MCF 10A (cell line): ENCODE measurements at regions not wholly inside any gene's neighbourhood (a gene's known extent, or its start where the extent isn't known, plus 50 kb on each side); places are given as distances from the start of the nearest gene placed in this dataset.

ENCODE experiments used
- BruUV-seq: library from RNA; stranded (reverse); fragments of 400-500 nt; replicated peaks from 2 replicates; lab custom pipeline; 2021; lab: Mats Ljungman, UMichigan
- CTCF ChIA-PET: fragments of 300-600 bp; sonication (Branson Sonifier 250); formaldehyde crosslinking; extraction: SDS; loops from one replicate; lab custom pipeline; 2021; ENCODE audit warnings: antibody characterized with exemption, inconsistent platforms; lab: Yijun Ruan, JAX
- POLR2A ChIA-PET: fragments of 300-600, 350-650 bp; sonication (Branson Sonifier 250); formaldehyde crosslinking; extraction: SDS; loops from one replicate; lab custom pipeline; 2020; ENCODE audit warnings: antibody characterized with exemption, inconsistent platforms; lab: Yijun Ruan, JAX
- DNase-seq: peaks from one replicate; pipeline ENCODE4 v3.0.0-alpha.2; 2018; ENCODE audit not compliant: unreplicated experiment
- H3K27ac Mint-ChIP-seq: one replicate; pipeline ENCODE4 v1.8.0; 2022; ENCODE audit warnings: mild to moderate bottlenecking, low read depth, mixed read lengths; ENCODE audit not compliant: unreplicated experiment
- H3K27me3 Mint-ChIP-seq: one replicate; pipeline ENCODE4 v1.8.0; 2022; ENCODE audit warnings: mixed read lengths; ENCODE audit not compliant: insufficient read depth, unreplicated experiment
- H3K36me3 Mint-ChIP-seq: one replicate; pipeline ENCODE4 v1.8.0; 2022; ENCODE audit warnings: mild to moderate bottlenecking, moderate library complexity, mixed read lengths; ENCODE audit not compliant: insufficient read depth, unreplicated experiment
- H3K4me1 Mint-ChIP-seq: one replicate; pipeline ENCODE4 v1.8.0; 2022; ENCODE audit warnings: mixed read lengths; ENCODE audit not compliant: insufficient read depth, unreplicated experiment
- H3K4me3 Mint-ChIP-seq: one replicate; pipeline ENCODE4 v1.8.0; 2022; ENCODE audit warnings: mild to moderate bottlenecking, moderate library complexity, mixed read lengths; ENCODE audit not compliant: unreplicated experiment
- H3K9me3 Mint-ChIP-seq: one replicate; pipeline ENCODE4 v1.8.0; 2022; ENCODE audit warnings: mixed read lengths; ENCODE audit not compliant: unreplicated experiment
- CTCF ChIP-seq: fragments of 200-600 bp; IDR thresholded peaks from one replicate; pipeline ENCODE4 v1.8.0; 2022; ENCODE audit warnings: antibody characterized with exemption, mild to moderate bottlenecking; ENCODE audit not compliant: unreplicated experiment
- intact Hi-C: fragments of 100-400 bp; cut with micrococcal nuclease; formaldehyde crosslinking; loops from 2 replicates; pipeline ENCODE4 v1.14.1; 2022

GRCh38 chr6:86251106-86251505 is 608.4 kb upstream of the SYNCRIP start:
- no peaks in the 10 kb centered on the region for H3K36me3 Mint-ChIP-seq
- H3K4me3 Mint-ChIP-seq: no peak overlapping the region
- no peak overlapping the region for H3K27ac Mint-ChIP-seq
- no peak for TF ChIP-seq CTCF
- POLR2A ChIA-PET: no interaction called here
- H3K27me3 Mint-ChIP-seq: no peaks in the 10 kb centered on the region
- no peak for DNase-seq
- H3K9me3 Mint-ChIP-seq: peaks cover 24% of the 10 kb centered on the region
- BruUV-seq: no TSS peak
- CTCF ChIA-PET: no interaction called here
- H3K4me1 Mint-ChIP-seq: no peaks in the 10 kb centered on the region
- intact Hi-C loops: no loop called here

- intact Hi-C loops: no loop called here
- Mint-ChIP-seq H3K36me3 (no peaks in the 10 kb centered on the region), H3K4me1 (no peaks in the 10 kb centered on the region), H3K4me3 (no peak overlapping the region), H3K27me3 (no peaks in the 10 kb centered on the region), H3K9me3 (peaks cover 17% of the 10 kb centered on the region), H3K27ac (no peak overlapping the region)
- no TSS peak for BruUV-seq
- ChIA-PET POLR2A (no interaction called here), CTCF (interaction anchor here (0.8 kb wide), 1 partner anchor 103 kb away, joined by 3 read pairs; no protein-coding TSS in a partner anchor)
- no peak for TF ChIP-seq CTCF
- no peak for DNase-seq
Observed at GRCh38 chr6:86217906-86218305, 575.2 kb upstream of the SYNCRIP start.

- TF ChIP-seq CTCF: no peak
- no peaks in the 10 kb centered on the region for H3K27me3 Mint-ChIP-seq
- H3K4me1 Mint-ChIP-seq: no peaks in the 10 kb centered on the region
- no peak for DNase-seq
- BruUV-seq: no TSS peak
- POLR2A ChIA-PET: no interaction called here
- no peak overlapping the region for H3K4me3 Mint-ChIP-seq
- intact Hi-C loops: no loop called here
- H3K9me3 Mint-ChIP-seq: peaks cover 7% of the 10 kb centered on the region
- H3K36me3 Mint-ChIP-seq: no peaks in the 10 kb centered on the region
- H3K27ac Mint-ChIP-seq: no peak overlapping the region
- CTCF ChIA-PET: interaction anchor here (0.6 kb wide), 1 partner anchor 218 kb away, joined by 4 read pairs; no protein-coding TSS in a partner anchor
Observed at GRCh38 chr6:86215323-86215722, 572.6 kb upstream of the SYNCRIP start.

- H3K4me1 Mint-ChIP-seq: no peaks in the 10 kb centered on the region
- CTCF ChIA-PET: no interaction called here
- TF ChIP-seq CTCF: no peak
Observed at GRCh38 chr6:86205980-86206379, 563.3 kb upstream of the SYNCRIP start.

More at GRCh38 chr6:86205980-86206379, 563.3 kb upstream of the SYNCRIP start:
- intact Hi-C loops: no loop called here
- Mint-ChIP-seq H3K36me3 (no peaks in the 10 kb centered on the region), H3K27ac (no peak overlapping the region), H3K27me3 (no peaks in the 10 kb centered on the region), H3K9me3 (peaks cover 14% of the 10 kb centered on the region), H3K4me3 (no peak overlapping the region)
- POLR2A ChIA-PET: no interaction called here
- BruUV-seq: no TSS peak
- DNase-seq: no peak
